ENCODE measurements at regions not wholly inside any gene's neighbourhood (a gene's known extent, or its start where the extent isn't known, plus 50 kb on each side); places are given as distances from the start of the nearest gene placed in this dataset.

GRCh38 chr10:120702032-120702431 is 149.1 kb upstream of the WDR11 start:
- no peak overlapping the region for H2AFZ ChIP-seq (ENCODE audit: insufficient read depth, low read depth, low read length, poor library complexity, severe bottlenecking)
- no peak overlapping the region for H3K27ac ChIP-seq (ENCODE audit: low read depth in 1 of 2, low read length in 2 of 2)
- H3K9ac ChIP-seq (ENCODE audit: insufficient read depth, low read length, poor library complexity, severe bottlenecking) = no peak overlapping the region
- peaks cover 0 to 7% of the 10 kb centered on the region in 2 donors for H3K4me1 ChIP-seq (ENCODE audit: control insufficient read depth in 1 of 2, insufficient read depth in 2 of 2, low read length in 2 of 2)
- no peak for DNase-seq
- TF ChIP-seq CTCF (IDR thresholded peaks at IDR 0.05) = no peak
- no peaks in the 10 kb centered on the region for H3K79me2 ChIP-seq (ENCODE audit: insufficient read depth, low read length)
- no peak overlapping the region for H3K4me2 ChIP-seq (replicated peaks; ENCODE audit: extremely low read depth, low read length, poor library complexity, severe bottlenecking)
- Mint-ChIP-seq H3K36me3 (peaks cover 0 to 5% of the 10 kb centered on the region in 2 donors), H3K9me3 (peaks cover 14 to 31% (median 22%) of the 10 kb centered on the region in 7 donors), H3K27me3 (ENCODE audit: low read depth in 3 of 3) (peaks cover 0 to 2% (median 2%) of the 10 kb centered on the region in 3 donors), H3K4me1 (peaks cover 10% of the 10 kb centered on the region), H3K27ac (no peak overlapping the region), H3K4me3 (no peak overlapping the region)
- no peaks in the 10 kb centered on the region for H4K20me1 ChIP-seq (ENCODE audit: insufficient read depth, low read length)
- no peaks in the 10 kb centered on the region for H3K27me3 ChIP-seq (ENCODE audit: control insufficient read depth in 2 of 2, insufficient read depth in 2 of 2, low read length in 2 of 2)
- no peaks in the 10 kb centered on the region for H3K36me3 ChIP-seq (replicated peaks in 1 of 2; ENCODE audit: control insufficient read depth in 1 of 2, insufficient read depth in 2 of 2, low read length in 2 of 2)
- no CpG with 5 or more reads among the region's 1 CpG for WGBS (ENCODE audit: insufficient coverage)
- H3K9me3 ChIP-seq (replicated peaks in 1 of 2; ENCODE audit: control insufficient read depth in 1 of 2, insufficient read depth in 1 of 2, low read length in 2 of 2) = peaks cover 16 to 25% of the 10 kb centered on the region in 2 donors
- intact Hi-C loops (cut with micrococcal nuclease) = no loop called here
- no peak overlapping the region for H3K4me3 ChIP-seq (replicated peaks in 1 of 3; ENCODE audit: low read depth in 2 of 3, low read length in 3 of 3)

GRCh38 chr10:120705309-120705708 is 145.9 kb upstream of the WDR11 start:
- no peak overlapping the region for H3K4me2 ChIP-seq (replicated peaks; ENCODE audit: extremely low read depth, low read length, poor library complexity, severe bottlenecking)
- H3K27me3 ChIP-seq (ENCODE audit: control insufficient read depth in 2 of 2, insufficient read depth in 2 of 2, low read length in 2 of 2) = no peaks in the 10 kb centered on the region
- H4K20me1 ChIP-seq (ENCODE audit: insufficient read depth, low read length) = no peaks in the 10 kb centered on the region
- no peak overlapping the region for H2AFZ ChIP-seq (ENCODE audit: insufficient read depth, low read depth, low read length, poor library complexity, severe bottlenecking)
- no peak overlapping the region for H3K4me3 ChIP-seq (replicated peaks in 1 of 3; ENCODE audit: low read depth in 2 of 3, low read length in 3 of 3)
- no CpG with 5 or more reads among the region's 4 CpGs for WGBS (ENCODE audit: insufficient coverage)
- no peaks in the 10 kb centered on the region for H3K36me3 ChIP-seq (replicated peaks in 1 of 2; ENCODE audit: control insufficient read depth in 1 of 2, insufficient read depth in 2 of 2, low read length in 2 of 2)
- H3K27me3 Mint-ChIP-seq (ENCODE audit: low read depth in 3 of 3) = peaks cover 0 to 4% (median 2%) of the 10 kb centered on the region in 3 donors
- DNase-seq = no peak
- H3K36me3 Mint-ChIP-seq = no peaks in the 10 kb centered on the region
- intact Hi-C loops (cut with micrococcal nuclease) = no loop called here
- no peaks in the 10 kb centered on the region for H3K79me2 ChIP-seq (ENCODE audit: insufficient read depth, low read length)
- H3K9me3 Mint-ChIP-seq = peaks cover 0 to 5% (median 2%) of the 10 kb centered on the region in 7 donors
- H3K9me3 ChIP-seq (replicated peaks in 1 of 2; ENCODE audit: control insufficient read depth in 1 of 2, insufficient read depth in 1 of 2, low read length in 2 of 2) = no peaks in the 10 kb centered on the region
- TF ChIP-seq CTCF (IDR thresholded peaks at IDR 0.05) = no peak
- H3K4me1 ChIP-seq (ENCODE audit: control insufficient read depth in 1 of 2, insufficient read depth in 2 of 2, low read length in 2 of 2) = peaks cover 4 to 11% of the 10 kb centered on the region in 2 donors
- H3K4me1 Mint-ChIP-seq = peaks cover 15% of the 10 kb centered on the region
- H3K4me3 Mint-ChIP-seq = no peak overlapping the region
- no peak overlapping the region for H3K27ac ChIP-seq (ENCODE audit: low read depth in 1 of 2, low read length in 2 of 2)
- no peak overlapping the region for H3K27ac Mint-ChIP-seq
- no peak overlapping the region for H3K9ac ChIP-seq (ENCODE audit: insufficient read depth, low read length, poor library complexity, severe bottlenecking)

Measured in CD14-positive monocyte (primary cell).